Esophagus muscularis mucosa (tissue), 4 donors: ENCODE measurements at regions not wholly inside any gene's neighbourhood (a gene's known extent, or its start where the extent isn't known, plus 50 kb on each side); places are given as distances from the start of the nearest gene placed in this dataset.

Experiments used
- DNase-seq: peaks from one replicate; pipeline ENCODE4 v3.0.0-alpha.2; 2017; ENCODE audit errors: extremely low spot score
- H3K27ac ChIP-seq, 4 donors: fragments of 200-600 bp; sonication (generic); replicated peaks in 1 of 4; 1 replicate in 3 of 4; 2 replicates in 1 of 4; pipeline ENCODE4 v1.5.1; 2016 to 2019; ENCODE audit warnings: mild to moderate bottlenecking in 1 of 4
- H3K27me3 ChIP-seq, 4 donors: fragments of 200-600 bp; sonication (generic); one replicate each; pipeline versions ENCODE4 v1.5.1 to v1.6.0; 2016 to 2019
- H3K36me3 ChIP-seq, 4 donors: fragments of 200-600 bp; sonication (generic); one replicate each; pipeline ENCODE4 v1.5.1; 2016 to 2019
- H3K4me1 ChIP-seq, 4 donors: fragments of 200-600 bp; sonication (generic); one replicate each; pipeline ENCODE4 v1.5.1; 2016 to 2019
- H3K4me3 ChIP-seq, 4 donors: fragments of 200-600 bp; sonication (generic); 1 replicate in 2 of 4; 2 replicates in 2 of 4; pipeline ENCODE4 v1.5.1; 2016 to 2019; ENCODE audit warnings: mild to moderate bottlenecking in 4 of 4, moderate library complexity in 1 of 4
- H3K9me3 ChIP-seq, 4 donors: fragments of 200-600 bp; sonication (generic); 1 replicate in 3 of 4; 2 replicates in 1 of 4; pipeline ENCODE4 v1.5.1; 2016 to 2019
- EP300 ChIP-seq: sonication (generic); formaldehyde crosslinking; IDR thresholded peaks from one replicate; pipeline ENCODE4 v1.6.1; 2017; ENCODE audit warnings: antibody characterized with exemption
- POLR2A ChIP-seq: fragments of 450-650 bp; IDR thresholded peaks from one replicate; pipeline ENCODE4 v1.6.1; 2017; ENCODE audit warnings: antibody characterized with exemption, moderate library complexity, mild to moderate bottlenecking, low read depth
- POLR2AphosphoS5 ChIP-seq, 2 donors: sonication (generic); formaldehyde crosslinking; IDR thresholded peaks; one replicate each; pipeline ENCODE4 v1.6.1; 2017; ENCODE audit warnings: antibody characterized with exemption in 2 of 2
- WGBS: methylation state at CpG from one replicate; pipeline ENCODE4 v1.1.5; 2018; 5-methylcytosine and 5-hydroxymethylcytosine counted together
- intact Hi-C: fragments of 100-400 bp; cut with DNase I; formaldehyde crosslinking; loops from one replicate; pipeline ENCODE4 v1.15.1; 2023
- TF ChIP-seq, protein P1 (sequence below), 3 experiments: fragments of 200-600 bp in 2 of 3; fragments of 450-650 bp in 1 of 3; sonication (generic) in 2 of 3; IDR thresholded peaks; one replicate each; pipeline ENCODE4 v1.5.1; 2017 to 2019; ENCODE audit warnings: antibody characterized with exemption in 3 of 3, mild to moderate bottlenecking in 2 of 3, moderate library complexity in 1 of 3

- peaks cover 0 to 96% (median 0%) of the 10 kb centered on the region in 4 donors for H3K27me3 ChIP-seq
- peaks cover 0 to 3% (median 1%) of the 10 kb centered on the region in 4 donors for H3K4me1 ChIP-seq
- no peak overlapping the region for H3K27ac ChIP-seq
- intact Hi-C loops, result no loop called here
- 83% methylated on average over 14 of the region's 14 CpGs for WGBS
- no peak for DNase-seq
- H3K36me3 ChIP-seq, result no peaks in the 10 kb centered on the region
- H3K9me3 ChIP-seq, result no peaks in the 10 kb centered on the region
- H3K4me3 ChIP-seq, result no peak overlapping the region
- TF ChIP-seq POLR2AphosphoS5 (IDR thresholded peaks at IDR 0.05), result no peak
- TF ChIP-seq POLR2A, result no peak
Measured at GRCh38 chr1:5751833-5752745, 240.1 kb downstream of the NPHP4 start.

GRCh38 chr1:5751163-5751540 is 241.1 kb downstream of the NPHP4 start:
- intact Hi-C loops, result no loop called here
- DNase-seq, result no peak
- H3K4me3 ChIP-seq, result no peak overlapping the region
- no peaks in the 10 kb centered on the region for H3K9me3 ChIP-seq
- WGBS, result 71% methylated on average over 11 of the region's 11 CpGs
- H3K27ac ChIP-seq, result no peak overlapping the region
- H3K36me3 ChIP-seq, result no peaks in the 10 kb centered on the region
- H3K27me3 ChIP-seq, result peaks cover 0 to 96% (median 0%) of the 10 kb centered on the region in 4 donors
- TF ChIP-seq EP300, result no peak
- TF ChIP-seq, protein P1, sequence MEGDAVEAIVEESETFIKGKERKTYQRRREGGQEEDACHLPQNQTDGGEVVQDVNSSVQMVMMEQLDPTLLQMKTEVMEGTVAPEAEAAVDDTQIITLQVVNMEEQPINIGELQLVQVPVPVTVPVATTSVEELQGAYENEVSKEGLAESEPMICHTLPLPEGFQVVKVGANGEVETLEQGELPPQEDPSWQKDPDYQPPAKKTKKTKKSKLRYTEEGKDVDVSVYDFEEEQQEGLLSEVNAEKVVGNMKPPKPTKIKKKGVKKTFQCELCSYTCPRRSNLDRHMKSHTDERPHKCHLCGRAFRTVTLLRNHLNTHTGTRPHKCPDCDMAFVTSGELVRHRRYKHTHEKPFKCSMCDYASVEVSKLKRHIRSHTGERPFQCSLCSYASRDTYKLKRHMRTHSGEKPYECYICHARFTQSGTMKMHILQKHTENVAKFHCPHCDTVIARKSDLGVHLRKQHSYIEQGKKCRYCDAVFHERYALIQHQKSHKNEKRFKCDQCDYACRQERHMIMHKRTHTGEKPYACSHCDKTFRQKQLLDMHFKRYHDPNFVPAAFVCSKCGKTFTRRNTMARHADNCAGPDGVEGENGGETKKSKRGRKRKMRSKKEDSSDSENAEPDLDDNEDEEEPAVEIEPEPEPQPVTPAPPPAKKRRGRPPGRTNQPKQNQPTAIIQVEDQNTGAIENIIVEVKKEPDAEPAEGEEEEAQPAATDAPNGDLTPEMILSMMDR (IDR thresholded peaks at IDR 0.05), result no peak
- H3K4me1 ChIP-seq, result peaks cover 0 to under 1% (median 0%) of the 10 kb centered on the region in 4 donors

GRCh38 chr1:5750186-5751162 is 241.8 kb downstream of the NPHP4 start:
- H3K4me3 ChIP-seq, result no peak overlapping the region
- H3K27me3 ChIP-seq, result peaks cover 0 to 96% (median under 1%) of the 10 kb centered on the region in 4 donors
- H3K9me3 ChIP-seq, result no peaks in the 10 kb centered on the region
- DNase-seq, result no peak
- H3K4me1 ChIP-seq, result peaks cover 0 to 8% (median 3%) of the 10 kb centered on the region in 4 donors
- intact Hi-C loops, result no loop called here
- no peaks in the 10 kb centered on the region for H3K36me3 ChIP-seq
- TF ChIP-seq POLR2A, result no peak
- TF ChIP-seq POLR2AphosphoS5 (IDR thresholded peaks at IDR 0.05), result no peak
- TF ChIP-seq EP300, result no peak
- WGBS, result 81% methylated on average over 11 of the region's 16 CpGs
- no peak overlapping the region for H3K27ac ChIP-seq

- intact Hi-C loops, result loop anchor here (5.0 kb wide), 1 partner anchor 236 kb away; no protein-coding TSS in a partner anchor
- 79% methylated on average over 22 of the region's 26 CpGs for WGBS
- Histone ChIP-seq H3K27me3 (peaks cover 0 to 91% (median 4%) of the 10 kb centered on the region in 4 donors), H3K4me1 (peaks cover 0 to 16% (median 3%) of the 10 kb centered on the region in 4 donors), H3K27ac (no peak overlapping the region), H3K36me3 (no peaks in the 10 kb centered on the region), H3K4me3 (no peak overlapping the region), H3K9me3 (no peaks in the 10 kb centered on the region)
- no peak for DNase-seq
- TF ChIP-seq EP300 (no peak), POLR2A (no peak), POLR2AphosphoS5 (IDR thresholded peaks at IDR 0.05) (no peak)
- TF ChIP-seq, protein P1 (IDR thresholded peaks at IDR 0.05), result no peak
Measured at GRCh38 chr1:5748286-5749225, 243.7 kb downstream of the NPHP4 start.
